ENCODE measurements at regions not wholly inside any gene's neighbourhood (a gene's known extent, or its start where the extent isn't known, plus 50 kb on each side); places are given as distances from the start of the nearest gene placed in this dataset.

GRCh38 chr17:33766721-33767120, 473.6 kb upstream of the ASIC2 start:
- dilution Hi-C loops (cut with HindIII; ENCODE audit: low sequenced_read_pairs, unreplicated experiment) (no loop called here), in situ Hi-C loops (cut with MboI; ENCODE audit: low sequenced_read_pairs) (loop anchor here (25.0 kb wide), 1 partner anchor 979 kb away; no protein-coding TSS in a partner anchor), intact Hi-C loops (cut with micrococcal nuclease) (no loop called here)
- H3K4me1 ChIP-seq (ENCODE audit: control insufficient read depth, insufficient read depth, low read length): no peaks in the 10 kb centered on the region
- H2BK120ac ChIP-seq (ENCODE audit: low read depth, low read length): no peak overlapping the region
- ChIA-PET POLR2A (ENCODE audit: unreplicated experiment) (no interaction called here), CTCF (interaction anchor here (0.6 kb wide), 1 partner anchor 611 kb away, joined by 3 read pairs; no protein-coding TSS in a partner anchor)
- no peak overlapping the region for H2AK5ac ChIP-seq (ENCODE audit: low read depth, low read length)
- TF ChIP-seq CHD1 (IDR thresholded peaks at IDR 0.05; ENCODE audit: low read depth, low read length): no peak
- no peak for TF ChIP-seq CTCF (conservative IDR thresholded peaks at IDR 0.05; ENCODE audit: low read depth, low read length)
- TF ChIP-seq POLR2A (IDR thresholded peaks at IDR 0.05; ENCODE audit: low read depth, low read length): no peak
- no peak for TF ChIP-seq NFE2L2 (IDR thresholded peaks at IDR 0.05; ENCODE audit: low read depth, low read length)
- TF ChIP-seq USF2 (IDR thresholded peaks at IDR 0.05; ENCODE audit: low read depth, low read length): no peak
- no peak for TF ChIP-seq MAFK (IDR thresholded peaks at IDR 0.05; ENCODE audit: low read depth, low read length)
- H3K4ac ChIP-seq (ENCODE audit: low read depth, low read length): no peak overlapping the region
- no peak overlapping the region for H3K27ac ChIP-seq (ENCODE audit: insufficient read depth, low read length)
- no peak overlapping the region for H3K56ac ChIP-seq (ENCODE audit: extremely low read depth, insufficient read depth, low read length)
- H3K27me3 ChIP-seq (ENCODE audit: control insufficient read depth, insufficient read depth, low read length): no peaks in the 10 kb centered on the region
- H3K18ac ChIP-seq (ENCODE audit: low read depth, low read length): no peak overlapping the region
- H2AK9ac ChIP-seq (replicated peaks; ENCODE audit: low read depth, low read length, poor library complexity): no peak overlapping the region
- no peak for DNase-seq
- H2BK5ac ChIP-seq (ENCODE audit: low read depth, low read length, poor library complexity, severe bottlenecking): no peak overlapping the region
- no peaks in the 10 kb centered on the region for H3K9me1 ChIP-seq (ENCODE audit: insufficient read depth, low read length)
- no peaks in the 10 kb centered on the region for H3K79me1 ChIP-seq (ENCODE audit: low read depth in 1 of 2, low read length in 2 of 2)
- H2BK20ac ChIP-seq (ENCODE audit: low read depth, low read length): no peak overlapping the region
- no peak overlapping the region for H3K23ac ChIP-seq (ENCODE audit: low read depth, low read length)
- WGBS, 2 experiments (ENCODE audit: extremely low coverage in 2 of 2, insufficient read length in 1 of 2): 0% methylated on average over 1 of the region's 3 CpGs; no CpG with 5 or more reads in 1 of the 2 experiments
- no peak for ATAC-seq (ENCODE audit: low read depth)
- no peak overlapping the region for H3K4me2 ChIP-seq (ENCODE audit: low read depth, low read length)
- H3K4me3 ChIP-seq (ENCODE audit: insufficient read depth, low read depth, low read length): no peak overlapping the region
- H2AFZ ChIP-seq (replicated peaks; ENCODE audit: low read length, poor library complexity): no peak overlapping the region
- H3K9ac ChIP-seq (ENCODE audit: low read depth, low read length): no peak overlapping the region
- BruUV-seq (replicated peaks): no TSS peak
- H2BK15ac ChIP-seq (ENCODE audit: low read depth, low read length): no peak overlapping the region
- no peak overlapping the region for H4K91ac ChIP-seq (ENCODE audit: insufficient read depth, low read depth, low read length)
- no peaks in the 10 kb centered on the region for H4K20me1 ChIP-seq (ENCODE audit: insufficient read depth, low read length)
- H4K5ac ChIP-seq (ENCODE audit: low read depth, low read length): no peak overlapping the region
- H3K9me3 ChIP-seq (ENCODE audit: control insufficient read depth, insufficient read depth, low read length): no peaks in the 10 kb centered on the region
- H3K36me3 ChIP-seq (ENCODE audit: control insufficient read depth, insufficient read depth, low read length): no peaks in the 10 kb centered on the region
- H3K14ac ChIP-seq (replicated peaks; ENCODE audit: low read depth, low read length): no peak overlapping the region
- H4K8ac ChIP-seq (ENCODE audit: low read depth in 2 of 2, low read length in 2 of 2): no peak overlapping the region

Data from IMR-90 (cell line).